ENCODE measurements at regions not wholly inside any gene's neighbourhood (a gene's known extent, or its start where the extent isn't known, plus 50 kb on each side); places are given as distances from the start of the nearest gene placed in this dataset.

DNA sequence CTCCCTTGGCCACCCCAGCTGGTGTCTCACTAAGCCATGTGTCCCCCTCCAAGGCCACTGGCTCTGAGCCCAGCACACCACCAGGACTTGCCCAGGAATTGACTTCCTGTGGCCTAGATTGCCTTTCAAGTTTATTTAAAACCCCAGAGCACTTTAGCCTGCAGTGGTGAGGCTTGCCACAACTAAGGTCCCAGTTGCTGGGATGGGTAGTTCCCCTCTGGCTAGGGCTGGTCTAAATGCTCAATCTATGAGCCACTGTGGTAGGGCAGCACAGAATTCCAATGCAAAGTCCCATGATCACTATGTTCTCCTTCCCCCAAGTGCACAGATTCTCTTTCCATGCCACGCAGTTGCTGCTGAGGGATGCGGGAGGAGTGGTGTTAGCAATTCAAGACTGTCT lies 61.1 kb upstream of the HCCS start:
- Histone ChIP-seq H3K9me3 (peaks cover 0 to 10% of the 10 kb centered on the region in 2 donors), H3K27ac (no peak overlapping the region), H3K4me3 (no peak overlapping the region), H3K36me3 (no peaks in the 10 kb centered on the region), H3K27me3 (no peaks in the 10 kb centered on the region), H3K4me1 (no peaks in the 10 kb centered on the region)
- no peak for DNase-seq (ENCODE audit: low spot score in 2 of 2)
- intact Hi-C loops (cut with DNase I): no loop called here
- TF ChIP-seq, protein P1, sequence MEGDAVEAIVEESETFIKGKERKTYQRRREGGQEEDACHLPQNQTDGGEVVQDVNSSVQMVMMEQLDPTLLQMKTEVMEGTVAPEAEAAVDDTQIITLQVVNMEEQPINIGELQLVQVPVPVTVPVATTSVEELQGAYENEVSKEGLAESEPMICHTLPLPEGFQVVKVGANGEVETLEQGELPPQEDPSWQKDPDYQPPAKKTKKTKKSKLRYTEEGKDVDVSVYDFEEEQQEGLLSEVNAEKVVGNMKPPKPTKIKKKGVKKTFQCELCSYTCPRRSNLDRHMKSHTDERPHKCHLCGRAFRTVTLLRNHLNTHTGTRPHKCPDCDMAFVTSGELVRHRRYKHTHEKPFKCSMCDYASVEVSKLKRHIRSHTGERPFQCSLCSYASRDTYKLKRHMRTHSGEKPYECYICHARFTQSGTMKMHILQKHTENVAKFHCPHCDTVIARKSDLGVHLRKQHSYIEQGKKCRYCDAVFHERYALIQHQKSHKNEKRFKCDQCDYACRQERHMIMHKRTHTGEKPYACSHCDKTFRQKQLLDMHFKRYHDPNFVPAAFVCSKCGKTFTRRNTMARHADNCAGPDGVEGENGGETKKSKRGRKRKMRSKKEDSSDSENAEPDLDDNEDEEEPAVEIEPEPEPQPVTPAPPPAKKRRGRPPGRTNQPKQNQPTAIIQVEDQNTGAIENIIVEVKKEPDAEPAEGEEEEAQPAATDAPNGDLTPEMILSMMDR (IDR thresholded peaks at IDR 0.05): no peak

DNA sequence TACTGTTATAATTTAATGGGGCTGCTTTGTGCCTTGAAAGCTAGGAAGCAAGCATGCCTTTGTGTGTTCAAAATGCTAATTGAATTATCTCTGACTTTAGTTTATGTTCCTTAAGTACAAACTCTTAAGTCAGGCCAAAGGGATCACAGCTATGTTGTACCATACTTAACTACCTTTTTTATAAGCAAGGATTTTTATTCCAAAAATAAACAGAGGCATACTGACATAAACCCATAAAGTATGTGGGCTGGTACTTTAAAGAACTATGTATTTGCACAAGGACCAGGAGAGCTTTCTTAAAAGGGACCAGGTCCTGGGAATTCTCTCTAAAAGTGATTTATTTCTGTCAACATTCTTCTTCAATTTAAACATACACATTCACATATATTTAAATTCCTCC lies 57.8 kb upstream of the HCCS start:
- H3K27me3 ChIP-seq: no peaks in the 10 kb centered on the region
- no peak overlapping the region for H3K27ac ChIP-seq
- TF ChIP-seq, protein P1 (IDR thresholded peaks at IDR 0.05): no peak
- H3K36me3 ChIP-seq: no peaks in the 10 kb centered on the region
- intact Hi-C loops (cut with DNase I): no loop called here
- no peak overlapping the region for H3K4me3 ChIP-seq
- DNase-seq (ENCODE audit: low spot score in 2 of 2): no peak
- H3K4me1 ChIP-seq: no peaks in the 10 kb centered on the region
- H3K9me3 ChIP-seq: no peaks in the 10 kb centered on the region

DNA sequence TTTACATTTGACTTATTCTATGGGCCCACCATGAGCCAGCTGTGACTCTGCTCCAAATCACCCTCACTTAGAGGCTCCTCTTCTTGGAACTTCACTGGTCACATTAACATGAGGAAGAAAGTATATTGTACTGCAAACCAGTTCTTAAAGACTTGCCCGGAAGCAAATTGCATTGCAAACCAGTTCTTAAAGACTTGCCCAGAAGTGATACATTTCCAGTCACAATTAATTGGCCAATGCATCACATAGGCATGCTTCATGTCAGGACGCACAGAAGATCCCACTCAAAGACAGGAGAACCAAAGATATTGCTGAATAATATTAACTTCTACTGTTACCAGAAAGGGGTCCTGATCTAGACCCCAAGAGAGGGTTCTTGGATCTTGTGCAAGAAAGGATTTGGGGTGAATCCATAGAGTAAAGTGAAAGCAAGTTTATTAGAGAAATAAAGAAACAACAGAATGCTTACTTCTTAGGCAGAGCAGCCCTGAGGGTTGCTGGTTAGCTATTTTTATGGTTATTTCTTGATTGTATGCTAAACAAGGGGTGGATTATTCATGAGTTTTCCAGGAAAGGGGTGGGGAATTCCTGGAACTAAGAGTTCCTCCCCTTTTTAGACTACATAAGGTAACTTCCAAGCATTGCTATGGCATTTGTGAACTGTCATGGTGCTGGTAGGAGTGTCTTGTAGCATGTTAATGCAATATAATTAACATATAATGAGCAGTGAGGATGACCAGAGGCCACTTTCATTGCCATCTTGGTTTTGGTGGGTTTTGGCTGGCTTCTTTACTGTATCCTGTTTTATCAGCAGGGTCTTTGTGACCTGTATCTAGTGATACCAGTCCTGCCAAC lies 54.6 kb upstream of the HCCS start:
- DNase-seq (ENCODE audit: low spot score in 2 of 2): no peak
- Histone ChIP-seq H3K4me1 (no peaks in the 10 kb centered on the region), H3K4me3 (no peak overlapping the region), H3K36me3 (no peaks in the 10 kb centered on the region), H3K27ac (no peak overlapping the region), H3K9me3 (no peaks in the 10 kb centered on the region), H3K27me3 (no peaks in the 10 kb centered on the region)
- TF ChIP-seq, protein P1 (IDR thresholded peaks at IDR 0.05): no peak
- intact Hi-C loops (cut with DNase I): no loop called here

DNA sequence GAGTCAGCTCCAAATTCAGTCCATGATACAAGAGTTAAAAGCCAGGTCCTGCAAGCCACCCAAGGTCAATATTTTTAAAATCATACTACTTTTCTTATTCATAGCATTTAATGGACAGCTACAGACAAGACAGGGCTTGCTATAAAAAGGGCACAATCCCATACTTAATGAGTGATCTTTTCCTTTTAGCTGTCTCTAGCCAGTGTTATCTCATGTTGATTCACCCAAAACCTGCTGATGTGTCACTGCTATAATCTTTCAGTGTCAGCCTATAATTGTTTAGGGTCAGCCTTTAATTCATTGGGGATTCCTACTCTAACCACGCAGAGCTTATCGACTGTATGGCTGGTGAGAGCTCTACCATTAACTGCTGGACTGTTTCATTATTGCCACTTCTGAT lies 51.2 kb upstream of the HCCS start:
- no peak overlapping the region for H3K27ac ChIP-seq
- no peaks in the 10 kb centered on the region for H3K27me3 ChIP-seq
- TF ChIP-seq, protein P1 (IDR thresholded peaks at IDR 0.05): no peak
- intact Hi-C loops (cut with DNase I): no loop called here
- H3K36me3 ChIP-seq: no peaks in the 10 kb centered on the region
- no peaks in the 10 kb centered on the region for H3K9me3 ChIP-seq
- no peak overlapping the region for H3K4me3 ChIP-seq
- no peaks in the 10 kb centered on the region for H3K4me1 ChIP-seq
- DNase-seq (ENCODE audit: low spot score in 2 of 2): no peak

Measured in ascending aorta (tissue), 2 donors.